ENCODE measurements at regions not wholly inside any gene's neighbourhood (a gene's known extent, or its start where the extent isn't known, plus 50 kb on each side); places are given as distances from the start of the nearest gene placed in this dataset.

DNA sequence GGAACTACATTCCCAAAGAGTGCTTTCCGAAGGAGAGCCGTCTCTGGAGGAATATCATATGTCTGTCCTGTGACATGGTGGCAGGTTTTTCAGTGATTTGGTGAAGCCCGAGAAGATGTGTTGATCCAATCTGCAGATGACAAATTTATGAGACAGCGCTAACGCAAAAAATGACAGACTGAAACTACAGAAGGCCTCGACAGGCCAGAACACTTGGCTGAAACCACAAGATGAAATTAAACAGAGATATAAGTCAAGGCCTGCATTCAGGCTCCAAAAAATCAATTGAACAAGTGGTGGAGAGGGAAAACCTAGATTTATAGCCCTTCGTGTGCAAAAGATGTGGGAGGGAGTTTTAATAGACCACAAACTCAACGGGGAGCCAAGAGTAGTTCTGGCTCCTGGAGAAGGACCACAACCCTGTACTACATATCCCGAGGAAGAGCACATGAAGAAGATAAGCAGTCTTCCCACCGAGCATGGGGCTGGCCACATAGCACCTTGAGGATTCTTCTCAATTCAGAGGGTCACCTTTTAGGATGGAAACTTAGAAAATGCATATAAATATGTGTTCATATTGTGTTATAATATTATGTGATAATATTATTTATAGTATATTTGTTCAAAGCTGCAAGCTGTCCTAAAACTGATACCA, 231.3 kb upstream of the PDE10A start:
- peaks cover 0 to 2% (median 0%) of the 10 kb centered on the region in 11 donors for H3K9me3 Mint-ChIP-seq
- H3K4me3 ChIP-seq (ENCODE audit: low read length), result no peak overlapping the region
- CTCF ChIA-PET, result no interaction called here
- H3K4me3 Mint-ChIP-seq, result no peak overlapping the region
- POLR2A ChIA-PET, result no interaction called here
- no peaks in the 10 kb centered on the region for H3K36me3 Mint-ChIP-seq
- intact Hi-C loops (cut with micrococcal nuclease), result no loop called here
- H3K27ac Mint-ChIP-seq, result no peak overlapping the region
- DNase-seq (no peak), ATAC-seq (no peak)
- no peaks in the 10 kb centered on the region for H3K27me3 ChIP-seq (ENCODE audit: control insufficient read depth in 2 of 2, insufficient read depth in 2 of 2, low read length in 2 of 2)
- no peaks in the 10 kb centered on the region for H3K4me1 Mint-ChIP-seq
- H3K9me3 ChIP-seq (ENCODE audit: control insufficient read depth in 2 of 3, low read length in 3 of 3), result no peaks in the 10 kb centered on the region
- H3K27me3 Mint-ChIP-seq, result peaks cover 2 to 20% (median 11%) of the 10 kb centered on the region in 5 donors
- H3K36me3 ChIP-seq (ENCODE audit: control insufficient read depth in 2 of 3, insufficient read depth in 3 of 3, low read length in 3 of 3), result no peaks in the 10 kb centered on the region
- H3K4me1 ChIP-seq (ENCODE audit: control insufficient read depth in 2 of 2, insufficient read depth in 2 of 2, low read length in 2 of 2), result no peaks in the 10 kb centered on the region
- no peak overlapping the region for H3K27ac ChIP-seq (ENCODE audit: low read depth, low read length)

DNA sequence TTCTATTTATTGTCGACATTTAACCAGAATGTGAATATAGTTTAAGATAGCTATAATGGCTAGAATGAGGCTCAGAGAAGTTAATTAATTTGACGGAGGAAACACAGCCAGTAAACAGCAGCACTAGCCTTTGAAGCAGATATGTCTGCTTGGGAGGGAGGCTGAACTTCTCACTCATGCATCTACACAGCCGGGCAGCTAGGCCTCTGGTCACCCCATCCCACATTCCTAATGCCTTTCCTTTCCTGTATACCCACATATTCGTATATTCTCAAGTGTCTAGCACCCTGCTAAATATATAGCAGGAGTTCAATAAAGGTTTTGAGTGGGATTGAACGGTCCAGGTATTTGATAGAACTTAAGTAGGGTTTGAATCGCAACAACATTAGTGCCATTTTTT, 230.4 kb upstream of the PDE10A start:
- no peaks in the 10 kb centered on the region for H3K36me3 ChIP-seq (ENCODE audit: control insufficient read depth in 2 of 3, insufficient read depth in 3 of 3, low read length in 3 of 3)
- Mint-ChIP-seq H3K36me3 (no peaks in the 10 kb centered on the region), H3K27me3 (peaks cover 2 to 19% (median 12%) of the 10 kb centered on the region in 5 donors), H3K9me3 (peaks cover 0 to 1% (median 0%) of the 10 kb centered on the region in 11 donors), H3K27ac (no peak overlapping the region), H3K4me3 (no peak overlapping the region), H3K4me1 (no peaks in the 10 kb centered on the region)
- H3K4me3 ChIP-seq (ENCODE audit: low read length), result no peak overlapping the region
- no peaks in the 10 kb centered on the region for H3K27me3 ChIP-seq (ENCODE audit: control insufficient read depth in 2 of 2, insufficient read depth in 2 of 2, low read length in 2 of 2)
- DNase-seq, result no peak
- ChIA-PET POLR2A (no interaction called here), CTCF (no interaction called here)
- H3K27ac ChIP-seq (ENCODE audit: low read depth, low read length), result no peak overlapping the region
- H3K4me1 ChIP-seq (ENCODE audit: control insufficient read depth in 2 of 2, insufficient read depth in 2 of 2, low read length in 2 of 2), result no peaks in the 10 kb centered on the region
- intact Hi-C loops (cut with micrococcal nuclease), result no loop called here
- no peaks in the 10 kb centered on the region for H3K9me3 ChIP-seq (ENCODE audit: control insufficient read depth in 2 of 3, low read length in 3 of 3)
- no peak for ATAC-seq

DNA sequence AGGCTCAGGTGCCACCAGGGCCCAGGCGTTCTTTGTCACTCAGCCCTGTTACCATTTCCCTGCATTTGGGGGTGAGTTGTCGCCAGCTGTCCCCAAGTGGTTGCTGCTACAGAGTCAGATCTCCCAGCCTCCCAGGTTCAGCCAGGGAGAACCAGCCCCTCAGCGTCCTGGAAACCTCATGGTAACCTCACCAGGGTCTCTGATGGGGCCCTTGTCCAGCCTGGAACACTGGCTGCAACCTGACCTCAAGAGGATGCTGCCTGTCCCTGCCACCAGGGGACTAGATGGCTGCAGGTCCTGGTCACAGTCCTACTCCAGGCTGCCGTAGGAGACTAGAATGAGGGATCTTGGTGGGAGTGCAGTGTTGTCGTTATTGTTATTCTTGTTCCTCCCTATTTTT, 228.3 kb upstream of the PDE10A start:
- Histone ChIP-seq H3K27me3 (ENCODE audit: control insufficient read depth in 2 of 2, insufficient read depth in 2 of 2, low read length in 2 of 2) (no peaks in the 10 kb centered on the region), H3K4me1 (ENCODE audit: control insufficient read depth in 2 of 2, insufficient read depth in 2 of 2, low read length in 2 of 2) (no peaks in the 10 kb centered on the region), H3K27ac (ENCODE audit: low read depth, low read length) (no peak overlapping the region), H3K36me3 (ENCODE audit: control insufficient read depth in 2 of 3, insufficient read depth in 3 of 3, low read length in 3 of 3) (no peaks in the 10 kb centered on the region), H3K9me3 (ENCODE audit: control insufficient read depth in 2 of 3, low read length in 3 of 3) (no peaks in the 10 kb centered on the region), H3K4me3 (ENCODE audit: low read length) (no peak overlapping the region)
- intact Hi-C loops (cut with micrococcal nuclease), result no loop called here
- POLR2A ChIA-PET, result no interaction called here
- H3K27me3 Mint-ChIP-seq, result peaks cover 2 to 22% (median 10%) of the 10 kb centered on the region in 5 donors
- CTCF ChIA-PET, result no interaction called here
- no peak overlapping the region for H3K27ac Mint-ChIP-seq
- H3K36me3 Mint-ChIP-seq, result no peaks in the 10 kb centered on the region
- H3K4me3 Mint-ChIP-seq, result no peak overlapping the region
- peaks cover 0 to 17% (median 6%) of the 10 kb centered on the region in 11 donors for H3K9me3 Mint-ChIP-seq
- DNase-seq (no peak), ATAC-seq (no peak)
- no peaks in the 10 kb centered on the region for H3K4me1 Mint-ChIP-seq

DNA sequence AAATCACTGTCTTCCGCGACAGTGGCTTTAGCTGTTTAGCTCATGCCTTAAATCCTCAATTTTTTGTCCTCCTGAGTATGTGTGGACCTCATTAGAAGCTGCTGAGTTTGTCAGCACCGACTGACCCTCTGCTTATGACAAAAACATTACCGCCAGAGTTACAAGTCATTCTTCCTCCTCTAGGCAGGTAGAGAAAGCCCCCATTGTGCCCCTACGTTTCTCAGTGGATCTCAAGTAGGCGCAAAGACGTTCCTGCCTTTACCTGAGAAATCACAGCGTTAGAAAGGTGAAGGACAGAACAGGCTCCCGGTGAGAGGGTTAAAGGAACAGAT, 227.3 kb upstream of the PDE10A start:
- ChIA-PET CTCF (no interaction called here), POLR2A (no interaction called here)
- no peak overlapping the region for H3K27ac Mint-ChIP-seq
- intact Hi-C loops (cut with micrococcal nuclease), result no loop called here
- H3K9me3 Mint-ChIP-seq, result peaks cover 0 to 18% (median 6%) of the 10 kb centered on the region in 11 donors
- no peaks in the 10 kb centered on the region for H3K9me3 ChIP-seq (ENCODE audit: control insufficient read depth in 2 of 3, low read length in 3 of 3)
- H3K4me3 ChIP-seq (ENCODE audit: low read length), result no peak overlapping the region
- H3K4me1 Mint-ChIP-seq, result no peaks in the 10 kb centered on the region
- ATAC-seq (no peak), DNase-seq (no peak)
- no peak overlapping the region for H3K27ac ChIP-seq (ENCODE audit: low read depth, low read length)
- H3K36me3 Mint-ChIP-seq, result no peaks in the 10 kb centered on the region
- H3K27me3 ChIP-seq (ENCODE audit: control insufficient read depth in 2 of 2, insufficient read depth in 2 of 2, low read length in 2 of 2), result no peaks in the 10 kb centered on the region
- no peak overlapping the region for H3K4me3 Mint-ChIP-seq
- H3K4me1 ChIP-seq (ENCODE audit: control insufficient read depth in 2 of 2, insufficient read depth in 2 of 2, low read length in 2 of 2), result no peaks in the 10 kb centered on the region
- no peaks in the 10 kb centered on the region for H3K36me3 ChIP-seq (ENCODE audit: control insufficient read depth in 2 of 3, insufficient read depth in 3 of 3, low read length in 3 of 3)
- H3K27me3 Mint-ChIP-seq, result peaks cover 2 to 22% (median 10%) of the 10 kb centered on the region in 5 donors

DNA sequence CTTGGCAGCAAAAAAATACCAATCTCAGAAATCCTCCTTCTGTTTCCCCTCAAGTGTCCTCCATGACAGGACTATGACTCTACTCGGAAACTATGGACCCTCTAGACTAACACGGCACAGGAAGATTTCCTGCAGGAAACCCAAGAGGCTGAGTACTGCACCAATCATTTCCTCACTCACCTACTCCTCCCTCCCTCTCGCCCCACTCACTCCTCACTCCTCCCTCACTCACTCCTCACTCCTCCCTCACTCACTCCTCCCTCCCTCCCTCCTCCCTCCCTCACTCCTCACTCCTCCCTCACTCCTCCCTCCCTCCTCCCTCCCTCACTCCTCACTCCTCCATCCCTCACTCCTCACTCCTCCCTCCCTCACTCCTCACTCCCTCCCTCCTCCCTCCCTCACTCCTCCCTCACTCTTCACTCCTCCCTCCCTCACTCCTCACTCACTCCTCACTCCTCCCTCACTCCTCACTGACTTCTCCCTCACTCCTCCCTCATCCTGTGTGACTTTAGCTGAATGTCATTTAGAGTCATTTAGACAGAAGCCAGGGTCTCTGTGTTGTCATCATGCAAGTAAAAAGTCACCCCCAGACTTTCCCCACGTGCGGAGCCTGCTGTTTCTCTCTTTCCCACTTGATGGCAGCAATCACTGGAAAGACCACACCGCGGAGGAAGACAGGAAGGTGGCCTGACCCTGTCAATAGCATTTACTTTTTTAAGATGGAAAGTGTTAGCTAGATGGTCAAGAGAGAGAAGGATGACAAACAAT, 226.8 kb upstream of the PDE10A start:
- H3K4me1 Mint-ChIP-seq, result peaks cover 0 to 5% (median 4%) of the 10 kb centered on the region in 7 donors
- intact Hi-C loops (cut with micrococcal nuclease), result loop anchor here (10.0 kb wide), 2 partner anchors 515 to 885 kb away; no protein-coding TSS in a partner anchor
- CTCF ChIA-PET, result no interaction called here
- no peak overlapping the region for H3K27ac ChIP-seq (ENCODE audit: low read depth, low read length)
- POLR2A ChIA-PET, result no interaction called here
- H3K9me3 Mint-ChIP-seq, result peaks cover 0 to 18% (median 6%) of the 10 kb centered on the region in 11 donors
- H3K27ac Mint-ChIP-seq, result no peak overlapping the region
- no peak overlapping the region for H3K4me3 ChIP-seq (ENCODE audit: low read length)
- no peaks in the 10 kb centered on the region for H3K36me3 Mint-ChIP-seq
- H3K9me3 ChIP-seq (ENCODE audit: control insufficient read depth in 2 of 3, low read length in 3 of 3), result no peaks in the 10 kb centered on the region
- no peaks in the 10 kb centered on the region for H3K4me1 ChIP-seq (ENCODE audit: control insufficient read depth in 2 of 2, insufficient read depth in 2 of 2, low read length in 2 of 2)
- H3K4me3 Mint-ChIP-seq, result no peak overlapping the region
- H3K27me3 ChIP-seq (ENCODE audit: control insufficient read depth in 2 of 2, insufficient read depth in 2 of 2, low read length in 2 of 2), result no peaks in the 10 kb centered on the region
- ATAC-seq (no peak), DNase-seq (no peak)
- no peaks in the 10 kb centered on the region for H3K36me3 ChIP-seq (ENCODE audit: control insufficient read depth in 2 of 3, insufficient read depth in 3 of 3, low read length in 3 of 3)
- H3K27me3 Mint-ChIP-seq, result peaks cover 2 to 25% (median 15%) of the 10 kb centered on the region in 5 donors

DNA sequence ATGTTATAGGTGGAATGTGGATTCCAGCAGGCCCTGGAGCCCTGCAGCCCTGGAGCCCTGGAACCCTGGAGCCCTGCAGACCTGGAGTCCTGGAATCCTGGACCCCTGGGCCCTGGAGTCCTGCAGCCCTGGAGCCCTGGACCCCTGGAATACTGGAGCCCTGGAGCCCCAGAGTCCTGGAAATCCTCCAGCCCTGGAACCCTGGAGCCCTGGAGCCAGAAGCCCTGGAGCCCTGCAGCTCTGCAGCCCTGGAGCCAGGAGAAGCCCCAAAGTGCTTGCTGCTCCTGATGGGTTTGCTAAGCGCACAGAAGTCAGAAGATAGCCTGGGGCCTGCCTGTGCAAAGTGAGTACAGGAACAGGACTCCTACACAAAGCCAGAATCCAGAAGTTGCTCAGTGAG, 223.1 kb upstream of the PDE10A start:
- no peaks in the 10 kb centered on the region for H3K27me3 ChIP-seq (ENCODE audit: control insufficient read depth in 2 of 2, insufficient read depth in 2 of 2, low read length in 2 of 2)
- no peaks in the 10 kb centered on the region for H3K36me3 ChIP-seq (ENCODE audit: control insufficient read depth in 2 of 3, insufficient read depth in 3 of 3, low read length in 3 of 3)
- no peak for ATAC-seq
- H3K27me3 Mint-ChIP-seq, result peaks cover 2 to 29% (median 16%) of the 10 kb centered on the region in 5 donors
- no peaks in the 10 kb centered on the region for H3K9me3 ChIP-seq (ENCODE audit: control insufficient read depth in 2 of 3, low read length in 3 of 3)
- H3K27ac ChIP-seq (ENCODE audit: low read depth, low read length), result no peak overlapping the region
- no peak overlapping the region for H3K27ac Mint-ChIP-seq
- DNase-seq, result no peak
- H3K4me1 Mint-ChIP-seq, result peaks cover 0 to 12% (median 8%) of the 10 kb centered on the region in 7 donors
- H3K9me3 Mint-ChIP-seq, result peaks cover 0 to 18% (median 6%) of the 10 kb centered on the region in 11 donors
- no peak overlapping the region for H3K4me3 ChIP-seq (ENCODE audit: low read length)
- POLR2A ChIA-PET, result no interaction called here
- no peak overlapping the region for H3K4me3 Mint-ChIP-seq
- CTCF ChIA-PET, result no interaction called here
- no peaks in the 10 kb centered on the region for H3K4me1 ChIP-seq (ENCODE audit: control insufficient read depth in 2 of 2, insufficient read depth in 2 of 2, low read length in 2 of 2)
- H3K36me3 Mint-ChIP-seq, result no peaks in the 10 kb centered on the region
- intact Hi-C loops (cut with micrococcal nuclease), result loop anchor here (10.0 kb wide), 2 partner anchors 519 to 889 kb away; no protein-coding TSS in a partner anchor

Data from naive thymus-derived CD4-positive, alpha-beta T cell (primary cell).